ENCODE measurements at regions not wholly inside any gene's neighbourhood (a gene's known extent, or its start where the extent isn't known, plus 50 kb on each side); places are given as distances from the start of the nearest gene placed in this dataset.
"Not testable (repeated sequence)": the region's sequence is repeated elsewhere in the genome, so short reads cannot be mapped to it uniquely, and the experiment has no call there.

GRCh38 chr3:163560459-163560858, 1517.8 kb downstream of the SI start:
- Histone ChIP-seq H3K4me3 (no peak overlapping the region), H3K9me3 (no peaks in the 10 kb centered on the region), H3K27me3 (no peaks in the 10 kb centered on the region), H3K4me1 (no peaks in the 10 kb centered on the region), H3K36me3 (no peaks in the 10 kb centered on the region), H3K27ac (no peak overlapping the region)
- ATAC-seq (no peak), DNase-seq (no peak)
- no peak for TF ChIP-seq CTCF (IDR thresholded peaks at IDR 0.05)
- intact Hi-C loops (cut with DNase I): no loop called here

- no peak for DNase-seq
- no peak for ATAC-seq
- intact Hi-C loops (cut with DNase I): no loop called here
Observed at GRCh38 chr3:163556813-163557523, 1521.3 kb downstream of the SI start.

GRCh38 chr3:163555918-163556317, 1522.4 kb downstream of the SI start:
- H3K9me3 ChIP-seq: no peaks in the 10 kb centered on the region
- DNase-seq (no peak), ATAC-seq (no peak)
- no peaks in the 10 kb centered on the region for H3K4me1 ChIP-seq
- H3K4me3 ChIP-seq: no peak overlapping the region
- no peaks in the 10 kb centered on the region for H3K27me3 ChIP-seq
- intact Hi-C loops (cut with DNase I): no loop called here
- H3K36me3 ChIP-seq: no peaks in the 10 kb centered on the region
- no peak for TF ChIP-seq CTCF (IDR thresholded peaks at IDR 0.05)
- H3K27ac ChIP-seq: no peak overlapping the region

More at GRCh38 chr3:163556813-163557523, 1521.3 kb downstream of the SI start:
- H3K27me3 ChIP-seq: no peaks in the 10 kb centered on the region
- no peaks in the 10 kb centered on the region for H3K36me3 ChIP-seq
- TF ChIP-seq CTCF (IDR thresholded peaks at IDR 0.05): no peak
- H3K9me3 ChIP-seq: no peaks in the 10 kb centered on the region
- H3K4me3 ChIP-seq: no peak overlapping the region
- no peaks in the 10 kb centered on the region for H3K4me1 ChIP-seq
- no peak overlapping the region for H3K27ac ChIP-seq

GRCh38 chr3:163552659-163552966, 1525.7 kb downstream of the SI start:
- intact Hi-C loops (cut with DNase I): no loop called here
- TF ChIP-seq CTCF (IDR thresholded peaks at IDR 0.05): no peak
- Histone ChIP-seq H3K4me1 (no peaks in the 10 kb centered on the region), H3K4me3 (no peak overlapping the region), H3K27me3 (no peaks in the 10 kb centered on the region), H3K36me3 (no peaks in the 10 kb centered on the region), H3K27ac (no peak overlapping the region), H3K9me3 (no peaks in the 10 kb centered on the region)
- no peak for DNase-seq
- ATAC-seq: no peak

GRCh38 chr3:163551915-163552658, 1526.2 kb downstream of the SI start:
- H3K27ac ChIP-seq; ATAC-seq; H3K4me1 ChIP-seq; H3K36me3 ChIP-seq; intact Hi-C loops (cut with DNase I); H3K27me3 ChIP-seq; H3K9me3 ChIP-seq; H3K4me3 ChIP-seq: not testable (repeated sequence)
- DNase-seq: peak in 1 of 4 donors; percentile 61

Data from left lung (tissue), 4 donors.